CD4-positive, alpha-beta T cell (primary cell): ENCODE measurements at regions not wholly inside any gene's neighbourhood (a gene's known extent, or its start where the extent isn't known, plus 50 kb on each side); places are given as distances from the start of the nearest gene placed in this dataset.

Source experiments
- ATAC-seq: fragments of 200-7000 bp; cut with Tn5 transposase; one replicate; pipeline ENCODE4 v1.10.0; 2022; ENCODE audit warnings: mild to moderate bottlenecking; ENCODE audit not compliant: poor library complexity
- CTCF ChIA-PET: fragments of 350-600 bp; sonication (Branson Sonifier 250); formaldehyde crosslinking; loops from one replicate; lab custom pipeline; 2021; ENCODE audit warnings: antibody characterized with exemption, inconsistent platforms; lab: Charles Lee
- POLR2A ChIA-PET: fragments of 350-600 bp; sonication (Branson Sonifier 250); formaldehyde crosslinking; loops from one replicate; lab custom pipeline; 2021; ENCODE audit warnings: antibody characterized with exemption, inconsistent platforms; lab: Charles Lee
- DNase-seq, 14 experiments: peaks; one replicate each; pipeline ENCODE4 v3.0.0-alpha.2; 2013 to 2020; ENCODE audit warnings: mixed read lengths in 2 of 14
- H3K27ac ChIP-seq, 2 donors: one replicate each; pipeline versions ENCODE4 v1.5.1 to v1.7.0; 2013; ENCODE audit warnings: low read length in 2 of 2, low read depth in 1 of 2, mild to moderate bottlenecking in 1 of 2
- H3K27me3 ChIP-seq, 2 experiments: 1 replicate in 1 of 2; 2 replicates in 1 of 2; pipeline versions ENCODE4 v1.6.1 to v1.7.0; 2013; ENCODE audit warnings: low read length in 2 of 2, control low read depth in 1 of 2, mild to moderate bottlenecking in 1 of 2, moderate library complexity in 1 of 2; ENCODE audit not compliant: insufficient read depth in 2 of 2, control insufficient read depth in 1 of 2
- H3K36me3 ChIP-seq: one replicate; pipeline ENCODE4 v1.6.1; 2013; ENCODE audit warnings: low read length, control low read depth; ENCODE audit not compliant: insufficient read depth
- H3K4me1 ChIP-seq: one replicate; pipeline ENCODE4 v1.6.1; 2013; ENCODE audit warnings: low read length, control low read depth; ENCODE audit not compliant: insufficient read depth
- H3K4me3 ChIP-seq: one replicate; pipeline ENCODE4 v1.5.1; 2013; ENCODE audit warnings: mild to moderate bottlenecking, low read length, moderate library complexity
- H3K9me3 ChIP-seq, 2 experiments: 1 replicate in 1 of 2; 2 replicates in 1 of 2; pipeline versions ENCODE4 v1.6.1 to v1.7.0; 2013; ENCODE audit warnings: low read length in 2 of 2, mild to moderate bottlenecking in 2 of 2, control low read depth in 1 of 2, moderate library complexity in 1 of 2; ENCODE audit not compliant: control insufficient read depth in 1 of 2, insufficient read depth in 1 of 2
- H3K27ac Mint-ChIP-seq: one replicate; pipeline ENCODE4 v1.8.0; 2020; ENCODE audit warnings: mixed read lengths
- H3K27me3 Mint-ChIP-seq: one replicate; pipeline ENCODE4 v1.8.0; 2021; ENCODE audit warnings: mixed read lengths
- H3K36me3 Mint-ChIP-seq: one replicate; pipeline ENCODE4 v1.8.0; 2021; ENCODE audit warnings: low read depth, mixed read lengths
- H3K4me1 Mint-ChIP-seq: one replicate; pipeline ENCODE4 v1.8.0; 2021; ENCODE audit warnings: low read depth, mixed read lengths
- H3K4me3 Mint-ChIP-seq: one replicate; pipeline ENCODE4 v1.8.0; 2020; ENCODE audit warnings: mild to moderate bottlenecking, mixed read lengths
- H3K9me3 Mint-ChIP-seq: one replicate; pipeline ENCODE4 v1.8.0; 2020; ENCODE audit warnings: mixed read lengths
- CTCF ChIP-seq: fragments of 200-600 bp; IDR thresholded peaks from one replicate; pipeline ENCODE4 v1.8.0; 2022; ENCODE audit warnings: antibody characterized with exemption, mild to moderate bottlenecking
- intact Hi-C, 2 experiments: fragments of 100-400 bp; cut with DNase I in 1 of 2; cut with micrococcal nuclease in 1 of 2; formaldehyde crosslinking; loops; one replicate each; pipeline versions ENCODE4 v1.15.1 to v1.9.0; 2023 to 2025; cut with DNase I, micrococcal nuclease

GRCh38 chr3:55305696-55306485, 181.2 kb downstream of the WNT5A start:
- Mint-ChIP-seq H3K27ac (no peak overlapping the region), H3K4me1 (no peaks in the 10 kb centered on the region), H3K27me3 (no peaks in the 10 kb centered on the region), H3K9me3 (peaks cover 10% of the 10 kb centered on the region), H3K36me3 (no peaks in the 10 kb centered on the region), H3K4me3 (no peak overlapping the region)
- CTCF ChIA-PET = no interaction called here
- TF ChIP-seq CTCF = no peak
- H3K27me3 ChIP-seq = no peaks in the 10 kb centered on the region
- POLR2A ChIA-PET = no interaction called here
- H3K4me3 ChIP-seq = no peak overlapping the region
- H3K9me3 ChIP-seq = no peaks in the 10 kb centered on the region
- H3K4me1 ChIP-seq = no peaks in the 10 kb centered on the region
- intact Hi-C loops = no loop called here
- no peaks in the 10 kb centered on the region for H3K36me3 ChIP-seq
- no peak overlapping the region for H3K27ac ChIP-seq
- DNase-seq = no peak
- ATAC-seq = no peak

DNA sequence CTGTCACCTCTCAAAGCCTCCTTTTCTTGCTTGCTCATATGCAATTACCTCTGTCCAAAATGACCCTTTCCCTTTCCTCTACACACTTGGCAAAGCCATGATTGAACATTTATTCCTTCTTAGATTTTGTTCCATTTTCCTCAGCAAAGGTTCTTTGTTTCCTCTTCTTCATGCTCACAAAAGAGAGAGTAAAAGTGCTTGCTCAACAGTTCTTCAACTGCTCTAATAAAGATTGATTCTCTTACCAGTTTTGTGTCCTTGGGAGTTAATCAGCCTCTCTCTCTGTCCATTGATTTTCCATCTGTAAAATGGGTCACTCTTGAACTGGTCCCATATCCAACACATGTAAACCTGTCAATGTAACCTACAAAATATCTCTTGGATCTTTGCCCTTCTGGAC, 186.4 kb downstream of the WNT5A start:
- H3K36me3 ChIP-seq = no peaks in the 10 kb centered on the region
- Mint-ChIP-seq H3K36me3 (no peaks in the 10 kb centered on the region), H3K27me3 (no peaks in the 10 kb centered on the region), H3K4me1 (no peaks in the 10 kb centered on the region), H3K27ac (no peak overlapping the region), H3K4me3 (no peak overlapping the region), H3K9me3 (peaks cover 8% of the 10 kb centered on the region)
- ATAC-seq (no peak), DNase-seq (no peak)
- ChIA-PET CTCF (no interaction called here), POLR2A (no interaction called here)
- H3K4me3 ChIP-seq = no peak overlapping the region
- TF ChIP-seq CTCF = no peak
- no peaks in the 10 kb centered on the region for H3K4me1 ChIP-seq
- intact Hi-C loops = no loop called here
- H3K27ac ChIP-seq = no peak overlapping the region
- no peaks in the 10 kb centered on the region for H3K27me3 ChIP-seq
- H3K9me3 ChIP-seq = no peaks in the 10 kb centered on the region

DNA sequence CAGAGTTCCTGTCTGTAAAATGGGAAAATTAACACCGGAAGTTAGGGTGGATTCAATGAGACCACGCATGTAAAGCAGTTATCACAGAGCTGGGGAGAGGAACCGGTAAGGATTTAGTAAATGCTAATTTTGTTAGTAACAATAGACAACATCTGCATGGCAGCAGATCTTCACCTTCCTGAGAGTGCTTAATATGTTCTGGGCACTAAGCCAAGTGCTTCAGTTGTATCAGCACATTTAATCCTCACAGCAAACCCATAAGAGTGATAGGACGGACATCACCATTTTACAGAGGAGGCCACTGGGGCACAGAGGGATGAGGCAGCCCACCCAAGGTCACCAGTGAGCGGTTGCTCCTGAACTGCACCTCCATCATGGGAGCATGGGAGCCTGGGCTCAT, 189.4 kb downstream of the WNT5A start:
- ChIA-PET POLR2A (no interaction called here), CTCF (no interaction called here)
- no peaks in the 10 kb centered on the region for H3K36me3 ChIP-seq
- no peaks in the 10 kb centered on the region for H3K36me3 Mint-ChIP-seq
- H3K27me3 Mint-ChIP-seq = no peaks in the 10 kb centered on the region
- intact Hi-C loops = no loop called here
- no peaks in the 10 kb centered on the region for H3K4me1 Mint-ChIP-seq
- H3K27ac ChIP-seq = no peak overlapping the region
- TF ChIP-seq CTCF = no peak
- no peaks in the 10 kb centered on the region for H3K4me1 ChIP-seq
- H3K27me3 ChIP-seq = no peaks in the 10 kb centered on the region
- no peak for DNase-seq
- H3K4me3 ChIP-seq = no peak overlapping the region
- no peak overlapping the region for H3K27ac Mint-ChIP-seq
- ATAC-seq = no peak
- no peaks in the 10 kb centered on the region for H3K9me3 ChIP-seq
- H3K4me3 Mint-ChIP-seq = no peak overlapping the region
- H3K9me3 Mint-ChIP-seq = peaks cover 8% of the 10 kb centered on the region
